K562 (cell line): ENCODE measurements at regions not wholly inside any gene's neighbourhood (a gene's known extent, or its start where the extent isn't known, plus 50 kb on each side); places are given as distances from the start of the nearest gene placed in this dataset.

Experiments
- ATAC-seq: fragments of 200-7000 bp; cut with Tn5 transposase; 3 replicates; pipeline ENCODE4 v1.9.1; 2020; ENCODE audit warnings: moderate library complexity
- BruUV-seq: library from RNA; stranded (reverse); fragments of 400-500 nt; replicated peaks from 2 replicates; lab custom pipeline; 2021; lab: Mats Ljungman, UMichigan
- CTCF ChIA-PET: fragments of 300-600 bp; formaldehyde crosslinking; extraction: SDS; loops from one replicate; lab custom pipeline; 2021; ENCODE audit warnings: low intra/inter-chr PET ratio; lab: Yijun Ruan, JAX
- POLR2A ChIA-PET: fragments of 300-600, 350-650 bp; sonication (Branson Sonifier 250); formaldehyde crosslinking; extraction: SDS; loops from one replicate; lab custom pipeline; 2021; ENCODE audit warnings: antibody characterized with exemption, inconsistent platforms; lab: Yijun Ruan, JAX
- DNase-seq, 4 experiments: peaks; one replicate each; pipeline versions ENCODE4 v3.0.0 to v3.0.0-alpha.2; 2011 to 2018; ENCODE audit warnings: low spot score in 3 of 4, mixed read lengths in 3 of 4; ENCODE audit errors: extremely low read depth in 1 of 4
- FAIRE-seq: peaks from 2 replicates; lab custom pipeline; 2011; peaks lifted over from hg19 to GRCh38; lab: Jason Lieb, UNC
- H2AFZ ChIP-seq: 2 replicates; pipeline ENCODE4 v1.6.0; 2011; ENCODE audit warnings: low read depth, low read length, control low read depth, inconsistent platforms
- H3K27ac ChIP-seq: fragments of 200-600 bp; 3 replicates; pipeline ENCODE4 v1.8.0; 2011; ENCODE audit warnings: low read depth, mild to moderate bottlenecking, control low read depth, inconsistent platforms, low read length, moderate library complexity, mixed read lengths; ENCODE audit errors: extremely low read depth
- H3K27me3 ChIP-seq, 2 experiments: fragments of 300-600 bp in 1 of 2; 2 replicates in 1 of 2; 3 replicates in 1 of 2; pipeline versions ENCODE4 v1.6.0 to v1.8.0; 2011; ENCODE audit warnings: inconsistent platforms in 2 of 2, low read length in 2 of 2, mild to moderate bottlenecking in 1 of 2, mixed read lengths in 1 of 2, moderate library complexity in 1 of 2; ENCODE audit not compliant: control insufficient read depth in 2 of 2, insufficient read depth in 2 of 2
- H3K36me3 ChIP-seq: fragments of 300-600 bp; 3 replicates; pipeline ENCODE4 v1.8.0; 2011; ENCODE audit warnings: mild to moderate bottlenecking, low read length, inconsistent platforms; ENCODE audit not compliant: control insufficient read depth, insufficient read depth
- H3K4me1 ChIP-seq, 2 experiments: fragments of 200-600 bp in 1 of 2; replicated peaks in 1 of 2; 2 replicates in 1 of 2; 3 replicates in 1 of 2; pipeline versions ENCODE4 v1.5.1 to v1.8.0; 2011; ENCODE audit warnings: inconsistent platforms in 2 of 2, low read length in 2 of 2, mild to moderate bottlenecking in 1 of 2, mixed read lengths in 1 of 2, moderate library complexity in 1 of 2; ENCODE audit not compliant: control insufficient read depth in 2 of 2, insufficient read depth in 2 of 2
- H3K4me2 ChIP-seq: 2 replicates; pipeline ENCODE4 v1.6.1; 2011; ENCODE audit warnings: low read length, control low read depth, inconsistent platforms, mixed read lengths; ENCODE audit not compliant: insufficient read depth
- H3K4me3 ChIP-seq: fragments of 200-600 bp; sonication (generic), shearing (Covaris generic); 2 replicates; pipeline ENCODE4 v1.5.1; 2016; ENCODE audit warnings: control low read depth, inconsistent platforms
- H3K79me2 ChIP-seq: fragments of 200-600 bp; 3 replicates; pipeline ENCODE4 v1.8.0; 2011; ENCODE audit warnings: low read length, inconsistent platforms; ENCODE audit not compliant: control insufficient read depth, insufficient read depth
- H3K9ac ChIP-seq, 2 experiments: 2 replicates each; pipeline versions ENCODE4 v1.6.0 to v1.6.1; 2011; ENCODE audit warnings: low read depth in 2 of 2, low read length in 2 of 2, control low read depth in 1 of 2, inconsistent platforms in 1 of 2, mild to moderate bottlenecking in 1 of 2, mixed read lengths in 1 of 2; ENCODE audit not compliant: insufficient read depth in 1 of 2
- H3K9me1 ChIP-seq: one replicate; pipeline ENCODE4 v1.6.0; 2011; ENCODE audit warnings: inconsistent platforms, mild to moderate bottlenecking, low read length, moderate library complexity; ENCODE audit not compliant: control insufficient read depth, insufficient read depth
- H3K9me3 ChIP-seq: replicated peaks from 2 replicates; pipeline ENCODE4 v1.5.1; 2011; ENCODE audit warnings: low read depth, low read length, inconsistent platforms; ENCODE audit not compliant: control insufficient read depth, insufficient read depth
- H4K20me1 ChIP-seq: replicated peaks from 2 replicates; pipeline ENCODE4 v1.6.1; 2011; ENCODE audit warnings: low read length, inconsistent platforms, mixed read lengths; ENCODE audit not compliant: control insufficient read depth, insufficient read depth
- E2F1 ChIP-seq: sonication (generic); formaldehyde crosslinking; IDR thresholded peaks from 2 replicates; pipeline ENCODE4 v1.8.1; 2023; ENCODE audit warnings: mild to moderate bottlenecking, missing genetic modification reagents, moderate library complexity
- HDGF ChIP-seq: fragments of 450-650 bp; IDR thresholded peaks from 2 replicates; pipeline ENCODE4 v1.6.1; 2016
- HINFP ChIP-seq: fragments of 450-650 bp; conservative IDR thresholded peaks from 2 replicates; pipeline ENCODE4 v1.6.1; 2016; ENCODE audit warnings: missing genetic modification characterization, low read depth, mild to moderate bottlenecking, control low read depth, missing compliant biosample characterization
- JUND ChIP-seq, 2 experiments: IDR thresholded peaks; 2 replicates in 1 of 2; 3 replicates in 1 of 2; pipeline ENCODE4 v1.6.1; 2011; ENCODE audit warnings: borderline replicate concordance in 2 of 2, low read depth in 2 of 2, low read length in 2 of 2, improper control_type of control experiment in 1 of 2, missing biosample characterization in 1 of 2, missing genetic modification characterization in 1 of 2, missing genetic modification reagents in 1 of 2
- NBN ChIP-seq: fragments of 450-650 bp; IDR thresholded peaks from 2 replicates; pipeline ENCODE4 v1.6.1; 2016; ENCODE audit warnings: low read depth, mild to moderate bottlenecking
- NFIX ChIP-seq: fragments of 250-450 bp; sonication (Bioruptor Pico); IDR thresholded peaks from 2 replicates; pipeline ENCODE4 v1.4.0; 2020; ENCODE audit warnings: low read depth, mild to moderate bottlenecking, moderate library complexity
- RBM14 ChIP-seq: fragments of 200-400 bp; formaldehyde crosslinking; IDR thresholded peaks from 2 replicates; pipeline ENCODE4 v1.6.1; 2018; ENCODE audit warnings: low read depth, mild to moderate bottlenecking, low read length, moderate library complexity, borderline replicate concordance; ENCODE audit not compliant: insufficient read depth
- ZBTB33 ChIP-seq: sonication (generic); formaldehyde crosslinking; IDR thresholded peaks from 2 replicates; pipeline ENCODE4 v1.8.1; 2023; ENCODE audit warnings: mild to moderate bottlenecking, missing genetic modification reagents
- ZBTB43 ChIP-seq: sonication (generic); formaldehyde crosslinking; IDR thresholded peaks from 2 replicates; pipeline ENCODE4 v1.8.0; 2023; ENCODE audit warnings: mild to moderate bottlenecking, missing genetic modification reagents
- ZBTB7A ChIP-seq: IDR thresholded peaks from 2 replicates; pipeline ENCODE4 v1.6.1; 2011; ENCODE audit warnings: low read depth, mild to moderate bottlenecking, low read length, moderate library complexity, borderline replicate concordance; ENCODE audit not compliant: control insufficient read depth
- ZBTB9 ChIP-seq: fragments of 450-650 bp; formaldehyde crosslinking; IDR thresholded peaks from 2 replicates; pipeline ENCODE4 v1.4.0; 2020; ENCODE audit warnings: mild to moderate bottlenecking, moderate library complexity
- ZNF436 ChIP-seq: fragments of 250-450, 450-650 bp; sonication (Bioruptor Pico); formaldehyde crosslinking; IDR thresholded peaks from 2 replicates; pipeline ENCODE4 v1.7.0; 2020; ENCODE audit warnings: mild to moderate bottlenecking
- WGBS: fragments of 100-300 bp; shearing (Covaris generic); methylation state at CpG from one replicate; pipeline ENCODE4 v1.1.6; 2016; ENCODE audit warnings: low coverage, mixed read lengths; ENCODE audit not compliant: insufficient coverage; ENCODE audit errors: missing lambda C conversion rate; 5-methylcytosine and 5-hydroxymethylcytosine counted together
- in situ Hi-C: fragments of 300-500 bp; cut with MboI; formaldehyde crosslinking; loops from 4 replicates; pipeline ENCODE4 v1.15.0; 2018; ENCODE audit warnings: inconsistent platforms, mixed read lengths
- intact Hi-C: fragments of 100-400 bp; cut with micrococcal nuclease; formaldehyde crosslinking; loops from 2 replicates; pipeline ENCODE4 v1.14.2; 2022

- H3K27me3 ChIP-seq = no peaks in the 10 kb centered on the region
- H3K27ac ChIP-seq = no peak overlapping the region
- in situ Hi-C loops (no loop called here), intact Hi-C loops (no loop called here)
- H4K20me1 ChIP-seq = no peaks in the 10 kb centered on the region
- 0% methylated on average over 1 of the region's 1 CpG for WGBS
- FAIRE-seq (no peak), DNase-seq (no peak), ATAC-seq (no peak)
- no peaks in the 10 kb centered on the region for H3K79me2 ChIP-seq
- no peaks in the 10 kb centered on the region for H3K4me1 ChIP-seq
- H3K9ac ChIP-seq = no peak overlapping the region
- CTCF ChIA-PET = no interaction called here
- no peaks in the 10 kb centered on the region for H3K36me3 ChIP-seq
- no peak overlapping the region for H2AFZ ChIP-seq
- POLR2A ChIA-PET = no interaction called here
- H3K4me3 ChIP-seq = no peak overlapping the region
- no peaks in the 10 kb centered on the region; the same call in 1 of the 2 replicates for H3K9me3 ChIP-seq
- no peaks in the 10 kb centered on the region for H3K9me1 ChIP-seq
- BruUV-seq = no TSS peak
- H3K4me2 ChIP-seq = no peak overlapping the region
- TF ChIP-seq ZBTB7A = no peak
- TF ChIP-seq ZBTB43 (CRISPR knock-in tag) = no peak
- TF ChIP-seq NBN = no peak
- no peak for TF ChIP-seq HDGF
- no peak for TF ChIP-seq RBM14
- TF ChIP-seq NFIX (CRISPR knock-in tag) = no peak
- TF ChIP-seq E2F1 (CRISPR knock-in tag) = no peak
- no peak for TF ChIP-seq ZBTB33 (CRISPR knock-in tag)
- no peak for TF ChIP-seq ZBTB9 (CRISPR knock-in tag)
- TF ChIP-seq JUND (IDR thresholded peaks at IDR 0.05; ENCODE audit: borderline replicate concordance, low read depth, low read length) = no peak
- TF ChIP-seq JUND (tag; IDR thresholded peaks at IDR 0.05; ENCODE audit: borderline replicate concordance, low read depth, low read length) = no peak
- TF ChIP-seq ZNF436 (CRISPR knock-in tag) = no peak
- TF ChIP-seq HINFP (tag) = no peak
Observed at GRCh38 chr5:118653183-118653582, 335.2 kb downstream of the DTWD2 start.
